Transverse colon (tissue), 4 donors: ENCODE measurements at regions not wholly inside any gene's neighbourhood (a gene's known extent, or its start where the extent isn't known, plus 50 kb on each side); places are given as distances from the start of the nearest gene placed in this dataset.

Source experiments
- DNase-seq: peaks from one replicate; pipeline ENCODE4 v3.0.0-alpha.2; 2019
- H3K27ac ChIP-seq, 4 donors: fragments of 200-600 bp; sonication (generic); 2 replicates each; pipeline ENCODE4 v1.5.1; 2016 to 2018; ENCODE audit warnings: inconsistent platforms in 4 of 4
- H3K27me3 ChIP-seq: fragments of 200-600 bp; sonication (generic); 2 replicates; pipeline ENCODE4 v1.5.1; 2017; ENCODE audit warnings: inconsistent platforms
- H3K36me3 ChIP-seq, 4 donors: fragments of 200-600 bp; sonication (generic); 2 replicates each; pipeline ENCODE4 v1.5.1; 2017 to 2019; ENCODE audit warnings: inconsistent platforms in 4 of 4
- H3K4me1 ChIP-seq, 4 donors: fragments of 200-600 bp; sonication (generic); 2 replicates each; pipeline ENCODE4 v1.5.1; 2017 to 2020; ENCODE audit warnings: inconsistent platforms in 4 of 4
- H3K4me3 ChIP-seq, 4 donors: fragments of 200-600 bp; sonication (generic); 1 replicate in 1 of 4; 2 replicates in 3 of 4; pipeline versions ENCODE4 v1.5.1 to v1.6.1; 2017 to 2019; ENCODE audit warnings: inconsistent platforms in 4 of 4
- H3K9me3 ChIP-seq, 2 donors: fragments of 200-600 bp; sonication (generic); 2 replicates each; pipeline ENCODE4 v1.5.1; 2017 to 2019; ENCODE audit warnings: inconsistent platforms in 2 of 2
- CTCF ChIP-seq, 5 experiments: fragments of 200-600 bp in 3 of 5; fragments of 450-650 bp in 2 of 5; sonication (generic) in 3 of 5; IDR thresholded peaks; 1 replicate in 2 of 5; 2 replicates in 3 of 5; pipeline ENCODE4 v1.5.1; 2016 to 2017; ENCODE audit warnings: antibody characterized with exemption in 5 of 5, inconsistent platforms in 3 of 5, mild to moderate bottlenecking in 2 of 5, moderate library complexity in 1 of 5
- EP300 ChIP-seq: sonication (generic); formaldehyde crosslinking; IDR thresholded peaks from one replicate; pipeline ENCODE4 v1.6.1; 2017; ENCODE audit warnings: antibody characterized with exemption, low read depth
- POLR2A ChIP-seq: fragments of 450-650 bp; IDR thresholded peaks from one replicate; pipeline ENCODE4 v1.6.1; 2016; ENCODE audit warnings: antibody characterized with exemption, mild to moderate bottlenecking, moderate library complexity
- POLR2AphosphoS5 ChIP-seq, 3 donors: sonication (generic); formaldehyde crosslinking; IDR thresholded peaks; one replicate each; pipeline ENCODE4 v1.6.1; 2016; ENCODE audit warnings: antibody characterized with exemption in 3 of 3
- WGBS, 2 donors: methylation state at CpG; one replicate each; pipeline ENCODE4 v1.1.5; 2018; ENCODE audit warnings: low coverage in 1 of 2; 5-methylcytosine and 5-hydroxymethylcytosine counted together
- in situ Hi-C, 4 donors: fragments of 200-750 bp; cut with MboI; loops; one replicate each; pipeline versions ENCODE4 v1.15.0 to v1.15.1; 2017; ENCODE audit warnings: low sequenced_read_pairs in 3 of 4, low pct_ligation_motif_present in 1 of 4, low pct_unique_long_range_greater_than_20kb in 1 of 4
- intact Hi-C: fragments of 100-400 bp; cut with DNase I; formaldehyde crosslinking; loops from one replicate; pipeline ENCODE4 v1.15.1; 2023; ENCODE audit warnings: low total_unique reads

- intact Hi-C loops, result no loop called here
- WGBS, 2 donors, result 60 to 64% methylated on average over 1 to 2 of the region's 2 CpGs
- in situ Hi-C loops, result no loop called here
- H3K4me1 ChIP-seq, result no peaks in the 10 kb centered on the region
- no peaks in the 10 kb centered on the region for H3K9me3 ChIP-seq
- no peak for DNase-seq
- TF ChIP-seq POLR2AphosphoS5 (IDR thresholded peaks at IDR 0.05) (no peak), CTCF (IDR thresholded peaks at IDR 0.05) (no peak), EP300 (no peak), POLR2A (no peak)
- no peak overlapping the region for H3K27ac ChIP-seq
- no peaks in the 10 kb centered on the region for H3K36me3 ChIP-seq
- H3K4me3 ChIP-seq, result no peak overlapping the region
- no peaks in the 10 kb centered on the region for H3K27me3 ChIP-seq
Measured at GRCh38 chrX:4173743-4174142, 460.3 kb upstream of the PRKX start.

DNA sequence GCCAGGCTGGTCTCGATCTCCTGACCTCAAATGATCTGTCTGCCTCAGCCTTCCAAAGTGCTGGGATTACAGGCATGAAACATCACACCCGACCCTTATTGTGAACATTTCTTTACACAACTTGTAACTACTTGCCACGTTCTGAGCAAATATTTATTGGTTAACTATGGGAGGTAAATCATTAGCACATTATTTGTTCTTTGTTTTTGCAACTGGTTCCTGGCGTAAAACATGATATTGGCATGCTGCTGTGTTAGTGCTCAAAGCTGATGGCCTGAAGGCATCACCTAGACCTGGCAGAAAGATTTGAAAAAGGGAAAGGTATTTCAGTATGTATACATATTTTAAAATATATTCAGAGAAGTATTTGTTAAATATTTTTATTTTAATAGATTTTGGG lies 438.3 kb upstream of the PRKX start:
- DNase-seq, result no peak
- no peaks in the 10 kb centered on the region for H3K4me1 ChIP-seq
- no peaks in the 10 kb centered on the region for H3K27me3 ChIP-seq
- H3K9me3 ChIP-seq, result no peaks in the 10 kb centered on the region
- WGBS, 2 donors, result 28 to 47% methylated on average over 2 to 4 of the region's 4 CpGs
- no peak overlapping the region for H3K27ac ChIP-seq
- intact Hi-C loops, result no loop called here
- no peaks in the 10 kb centered on the region for H3K36me3 ChIP-seq
- in situ Hi-C loops, result no loop called here
- no peak overlapping the region for H3K4me3 ChIP-seq
- TF ChIP-seq POLR2A (no peak), EP300 (no peak), CTCF (IDR thresholded peaks at IDR 0.05) (no peak), POLR2AphosphoS5 (IDR thresholded peaks at IDR 0.05) (no peak)

DNA sequence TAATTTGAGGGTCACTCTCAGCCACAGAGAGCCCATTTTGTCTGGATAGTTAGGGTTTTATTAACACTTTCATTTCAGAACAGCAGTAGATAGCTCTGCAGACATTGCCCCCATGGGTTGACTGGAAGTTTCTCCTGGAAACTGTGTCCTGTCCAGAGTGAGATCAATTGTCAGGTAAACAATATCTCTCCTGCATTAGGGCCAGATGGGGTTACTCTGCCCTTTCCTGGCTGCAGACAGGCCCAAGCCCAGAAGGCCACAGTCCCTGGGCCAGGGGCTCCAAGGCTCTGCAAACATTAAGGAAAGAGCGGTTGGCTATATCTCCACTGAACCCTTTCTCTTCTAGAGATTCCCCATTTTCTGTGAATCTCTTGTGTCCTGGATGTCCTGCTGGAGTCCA lies 436.8 kb upstream of the PRKX start:
- no peaks in the 10 kb centered on the region for H3K36me3 ChIP-seq
- intact Hi-C loops, result no loop called here
- no peaks in the 10 kb centered on the region for H3K4me1 ChIP-seq
- H3K27ac ChIP-seq, result no peak overlapping the region
- H3K27me3 ChIP-seq, result no peaks in the 10 kb centered on the region
- TF ChIP-seq CTCF (IDR thresholded peaks at IDR 0.05) (no peak), POLR2AphosphoS5 (IDR thresholded peaks at IDR 0.05) (no peak), EP300 (no peak), POLR2A (no peak)
- no peak for DNase-seq
- H3K9me3 ChIP-seq, result no peaks in the 10 kb centered on the region
- no peak overlapping the region for H3K4me3 ChIP-seq
- WGBS, 2 donors, result 100% methylated on average over 1 of the region's 1 CpG; no CpG with 5 or more reads in 1 of the 2 donors
- in situ Hi-C loops, result no loop called here

DNA sequence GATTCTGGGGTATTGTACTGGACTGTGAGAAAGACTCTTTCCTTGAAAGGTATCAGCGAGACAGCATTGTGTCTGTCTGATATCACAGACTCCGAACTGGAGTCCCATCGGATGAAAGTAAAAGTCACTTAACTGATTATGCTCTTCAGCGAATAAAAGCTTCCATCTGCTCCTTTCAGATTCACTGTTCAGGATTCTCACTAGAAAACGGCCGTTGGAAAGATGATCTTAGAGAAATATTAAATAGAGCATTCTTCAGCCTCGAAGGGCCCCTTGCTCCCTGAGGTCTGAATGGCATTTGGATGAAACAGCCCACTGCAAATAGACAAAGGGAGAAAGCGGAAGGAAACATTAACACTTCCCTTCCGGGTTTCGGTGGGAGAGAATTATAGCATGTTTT lies 416.2 kb upstream of the PRKX start:
- Histone ChIP-seq H3K27me3 (no peaks in the 10 kb centered on the region), H3K36me3 (no peaks in the 10 kb centered on the region), H3K27ac (no peak overlapping the region), H3K9me3 (no peaks in the 10 kb centered on the region), H3K4me3 (no peak overlapping the region), H3K4me1 (no peaks in the 10 kb centered on the region)
- 33 to 51% methylated on average over 5 to 10 of the region's 10 CpGs for WGBS, 2 donors
- intact Hi-C loops, result no loop called here
- TF ChIP-seq EP300, result no peak
- no peak for TF ChIP-seq POLR2A
- no peak for TF ChIP-seq CTCF (IDR thresholded peaks at IDR 0.05)
- no peak for TF ChIP-seq POLR2AphosphoS5 (IDR thresholded peaks at IDR 0.05)
- DNase-seq, result no peak
- in situ Hi-C loops, result no loop called here
